IMR-90 (cell line): ENCODE measurements at regions not wholly inside any gene's neighbourhood (a gene's known extent, or its start where the extent isn't known, plus 50 kb on each side); places are given as distances from the start of the nearest gene placed in this dataset.

Experiments
- ATAC-seq: fragments of 200-7000 bp; cut with Tn5 transposase; 2 replicates; pipeline ENCODE4 v1.9.1; 2020; ENCODE audit warnings: low read depth, mild to moderate bottlenecking, moderate library complexity
- BruUV-seq: library from RNA; stranded (reverse); fragments of 400-500 nt; replicated peaks from 2 replicates; lab custom pipeline; 2021; lab: Mats Ljungman, UMichigan
- CTCF ChIA-PET: fragments of 300-600 bp; formaldehyde crosslinking; extraction: SDS; loops from one replicate; lab custom pipeline; 2021; ENCODE audit warnings: antibody characterized with exemption; lab: Yijun Ruan, JAX
- POLR2A ChIA-PET: fragments of 300-600 bp; sonication (Branson Sonifier 250); formaldehyde crosslinking; loops from one replicate; lab custom pipeline; 2022; ENCODE audit warnings: antibody characterized with exemption; ENCODE audit not compliant: unreplicated experiment; lab: Charles Lee
- DNase-seq: peaks from one replicate; pipeline ENCODE4 v3.0.0; 2013
- H2AFZ ChIP-seq: replicated peaks from 2 replicates; pipeline ENCODE3; 2013; ENCODE audit warnings: low read length, mild to moderate bottlenecking; ENCODE audit not compliant: poor library complexity
- H2AK5ac ChIP-seq: 2 replicates; pipeline ENCODE4 v1.6.1; 2013; ENCODE audit warnings: low read depth, low read length, inconsistent platforms
- H2AK9ac ChIP-seq: replicated peaks from 2 replicates; pipeline ENCODE3; 2013; ENCODE audit warnings: mild to moderate bottlenecking, low read depth, low read length, moderate library complexity; ENCODE audit not compliant: poor library complexity
- H2BK120ac ChIP-seq: 2 replicates; pipeline ENCODE4 v1.6.1; 2013; ENCODE audit warnings: low read depth, low read length, inconsistent platforms
- H2BK15ac ChIP-seq: 3 replicates; pipeline ENCODE4 v1.6.1; 2013; ENCODE audit warnings: low read depth, low read length, inconsistent platforms
- H2BK20ac ChIP-seq: 2 replicates; pipeline ENCODE4 v1.6.1; 2013; ENCODE audit warnings: low read depth, mild to moderate bottlenecking, inconsistent platforms, low read length, moderate library complexity
- H2BK5ac ChIP-seq: 2 replicates; pipeline ENCODE4 v1.6.1; 2013; ENCODE audit warnings: mild to moderate bottlenecking, low read depth, low read length, inconsistent platforms; ENCODE audit not compliant: poor library complexity, severe bottlenecking
- H3K14ac ChIP-seq: replicated peaks from 2 replicates; pipeline ENCODE4 v1.6.1; 2013; ENCODE audit warnings: low read depth, low read length, inconsistent platforms
- H3K18ac ChIP-seq: 2 replicates; pipeline ENCODE4 v1.6.1; 2013; ENCODE audit warnings: low read depth, low read length, control low read depth
- H3K23ac ChIP-seq: 2 replicates; pipeline ENCODE4 v1.6.1; 2013; ENCODE audit warnings: low read depth, low read length, inconsistent platforms
- H3K27ac ChIP-seq: 2 replicates; pipeline ENCODE4 v1.5.1; 2013; ENCODE audit warnings: mild to moderate bottlenecking, control low read depth, low read length; ENCODE audit not compliant: insufficient read depth
- H3K27me3 ChIP-seq: 2 replicates; pipeline ENCODE4 v1.6.1; 2013; ENCODE audit warnings: low read length; ENCODE audit not compliant: control insufficient read depth, insufficient read depth
- H3K36me3 ChIP-seq: 2 replicates; pipeline ENCODE4 v1.6.1; 2013; ENCODE audit warnings: low read length, mixed read lengths; ENCODE audit not compliant: control insufficient read depth, insufficient read depth
- H3K4ac ChIP-seq: 2 replicates; pipeline ENCODE4 v1.6.1; 2013; ENCODE audit warnings: low read depth, low read length, inconsistent platforms
- H3K4me1 ChIP-seq: 2 replicates; pipeline ENCODE4 v1.6.1; 2013; ENCODE audit warnings: low read length, mixed read lengths; ENCODE audit not compliant: control insufficient read depth, insufficient read depth
- H3K4me2 ChIP-seq: 2 replicates; pipeline ENCODE4 v1.6.1; 2013; ENCODE audit warnings: low read depth, mild to moderate bottlenecking, control low read depth, low read length, moderate library complexity
- H3K4me3 ChIP-seq: 2 replicates; pipeline ENCODE4 v1.5.1; 2013; ENCODE audit warnings: low read depth, mild to moderate bottlenecking, control low read depth, low read length, moderate library complexity; ENCODE audit not compliant: insufficient read depth
- H3K56ac ChIP-seq: 2 replicates; pipeline ENCODE4 v1.6.1; 2013; ENCODE audit warnings: low read length, inconsistent platforms; ENCODE audit not compliant: insufficient read depth; ENCODE audit errors: extremely low read depth
- H3K79me1 ChIP-seq, 2 experiments: 2 replicates each; pipeline ENCODE4 v1.6.1; 2013; ENCODE audit warnings: low read length in 2 of 2, inconsistent platforms in 1 of 2, low read depth in 1 of 2
- H3K9ac ChIP-seq: 2 replicates; pipeline ENCODE4 v1.6.1; 2013; ENCODE audit warnings: low read depth, low read length, control low read depth
- H3K9me1 ChIP-seq: 2 replicates; pipeline ENCODE4 v1.6.1; 2013; ENCODE audit warnings: low read length, inconsistent platforms; ENCODE audit not compliant: insufficient read depth
- H3K9me3 ChIP-seq: 2 replicates; pipeline ENCODE4 v1.6.1; 2013; ENCODE audit warnings: low read length; ENCODE audit not compliant: control insufficient read depth, insufficient read depth
- H4K20me1 ChIP-seq: 2 replicates; pipeline ENCODE4 v1.6.1; 2013; ENCODE audit warnings: low read length, inconsistent platforms; ENCODE audit not compliant: insufficient read depth
- H4K5ac ChIP-seq: 2 replicates; pipeline ENCODE4 v1.6.1; 2013; ENCODE audit warnings: mild to moderate bottlenecking, low read depth, low read length, control low read depth
- H4K8ac ChIP-seq, 2 experiments: 2 replicates each; pipeline ENCODE4 v1.6.1; 2013; ENCODE audit warnings: low read depth in 2 of 2, low read length in 2 of 2, control low read depth in 1 of 2, inconsistent platforms in 1 of 2
- H4K91ac ChIP-seq: 2 replicates; pipeline ENCODE4 v1.6.1; 2013; ENCODE audit warnings: low read depth, low read length, inconsistent platforms; ENCODE audit not compliant: insufficient read depth
- BHLHE40 ChIP-seq: fragments of 150-350 bp; IDR thresholded peaks from 2 replicates; pipeline ENCODE4 v1.6.1; 2016; ENCODE audit warnings: mild to moderate bottlenecking, low read depth, low read length
- CEBPB ChIP-seq: IDR thresholded peaks from 2 replicates; pipeline ENCODE4 v1.6.1; 2012; ENCODE audit warnings: low read depth, low read length, improper control_type of control experiment
- CHD1 ChIP-seq: IDR thresholded peaks from 2 replicates; pipeline ENCODE4 v1.6.1; 2012; ENCODE audit warnings: low read depth, low read length, improper control_type of control experiment
- CTCF ChIP-seq: conservative IDR thresholded peaks from 2 replicates; pipeline ENCODE4 v1.5.1; 2012; ENCODE audit warnings: mild to moderate bottlenecking, low read depth, low read length, improper control_type of control experiment
- FOS ChIP-seq: fragments of 150-350 bp; IDR thresholded peaks from 2 replicates; pipeline ENCODE4 v1.6.1; 2016; ENCODE audit warnings: low read depth, low read length
- MAFK ChIP-seq: IDR thresholded peaks from 2 replicates; pipeline ENCODE4 v1.6.1; 2012; ENCODE audit warnings: low read depth, low read length, improper control_type of control experiment
- MAZ ChIP-seq: IDR thresholded peaks from 2 replicates; pipeline ENCODE4 v1.6.1; 2012; ENCODE audit warnings: low read depth, mild to moderate bottlenecking, low read length, improper control_type of control experiment, moderate library complexity, borderline replicate concordance
- MXI1 ChIP-seq: IDR thresholded peaks from 2 replicates; pipeline ENCODE4 v1.6.1; 2012; ENCODE audit warnings: low read depth, mild to moderate bottlenecking, low read length, moderate library complexity, borderline replicate concordance
- NFE2L2 ChIP-seq: fragments of 150-350 bp; IDR thresholded peaks from 2 replicates; pipeline ENCODE4 v1.6.1; 2016; ENCODE audit warnings: low read depth, mild to moderate bottlenecking, low read length
- POLR2A ChIP-seq: IDR thresholded peaks from 2 replicates; pipeline ENCODE4 v1.6.1; 2012; ENCODE audit warnings: mild to moderate bottlenecking, low read depth, low read length
- RAD21 ChIP-seq: IDR thresholded peaks from 2 replicates; pipeline ENCODE4 v1.6.1; 2012; ENCODE audit warnings: low read length, improper control_type of control experiment
- RCOR1 ChIP-seq: IDR thresholded peaks from 2 replicates; pipeline ENCODE4 v1.6.1; 2012; ENCODE audit warnings: mild to moderate bottlenecking, low read length, improper control_type of control experiment; ENCODE audit not compliant: insufficient replicate concordance
- RFX5 ChIP-seq: IDR thresholded peaks from 2 replicates; pipeline ENCODE4 v1.8.0; 2012; ENCODE audit warnings: low read depth, mild to moderate bottlenecking, low read length, moderate library complexity
- SMC3 ChIP-seq: fragments of 150-350 bp; IDR thresholded peaks from 2 replicates; pipeline ENCODE4 v1.6.1; 2016; ENCODE audit warnings: low read depth, mild to moderate bottlenecking, antibody characterized with exemption, low read length, moderate library complexity
- WGBS, 2 experiments: methylation state at CpG; one replicate each; pipeline versions ENCODE4 v1.1.5 to v1.1.7; 2013; ENCODE audit warnings: missing lambda C conversion rate in 2 of 2; ENCODE audit not compliant: insufficient read length in 1 of 2; ENCODE audit errors: extremely low coverage in 2 of 2; 5-methylcytosine and 5-hydroxymethylcytosine counted together
- dilution Hi-C: fragments of 300-500 bp; cut with HindIII; formaldehyde crosslinking; loops from one replicate; pipeline ENCODE4 v1.14.3; 2018; ENCODE audit warnings: low sequenced_read_pairs; ENCODE audit not compliant: unreplicated experiment
- in situ Hi-C: fragments of 300-500 bp; cut with MboI; formaldehyde crosslinking; loops from 3 replicates; pipeline ENCODE4 v1.14.3; 2019; ENCODE audit warnings: low sequenced_read_pairs, inconsistent platforms, mixed read lengths
- intact Hi-C: fragments of 100-400 bp; cut with micrococcal nuclease; formaldehyde crosslinking; loops from 2 replicates; pipeline ENCODE4 v1.10.0; 2022
- TF ChIP-seq, protein P1 (sequence below): fragments of 150-350 bp; IDR thresholded peaks from 2 replicates; pipeline ENCODE4 v1.6.1; 2017; ENCODE audit warnings: mild to moderate bottlenecking, antibody characterized with exemption, low read length, low read depth
- TF ChIP-seq, protein P2 (sequence below): fragments of 150-350 bp; IDR thresholded peaks from 2 replicates; pipeline ENCODE4 v1.6.1; 2016; ENCODE audit warnings: low read depth, mild to moderate bottlenecking, low read length, moderate library complexity, borderline replicate concordance

GRCh38 chr1:238787471-238787870, 598.9 kb upstream of the CHRM3 start:
- POLR2A ChIA-PET = no interaction called here
- Histone ChIP-seq H3K4ac (no peak overlapping the region), H2AK5ac (no peak overlapping the region), H4K5ac (no peak overlapping the region), H2AK9ac (no peak overlapping the region), H3K9me1 (no peaks in the 10 kb centered on the region), H2BK120ac (no peak overlapping the region), H4K8ac (no peak overlapping the region), H3K27ac (no peak overlapping the region), H3K4me3 (no peak overlapping the region), H3K27me3 (no peaks in the 10 kb centered on the region), H4K20me1 (no peaks in the 10 kb centered on the region), H3K14ac (no peak overlapping the region), H3K9me3 (no peaks in the 10 kb centered on the region), H3K18ac (no peak overlapping the region), H4K91ac (no peak overlapping the region), H2BK5ac (no peak overlapping the region), H3K56ac (no peak overlapping the region), H2BK20ac (no peak overlapping the region), H3K9ac (no peak overlapping the region), H3K79me1 (no peaks in the 10 kb centered on the region), H3K4me2 (no peak overlapping the region), H3K23ac (no peak overlapping the region), H2BK15ac (no peak overlapping the region), H2AFZ (no peak overlapping the region), H3K36me3 (no peaks in the 10 kb centered on the region), H3K4me1 (no peaks in the 10 kb centered on the region)
- BruUV-seq = no TSS peak
- WGBS, 2 experiments = 19% methylated on average over 4 of the region's 5 CpGs; no CpG with 5 or more reads in 1 of the 2 experiments
- CTCF ChIA-PET = no interaction called here
- DNase-seq (no peak), ATAC-seq (no peak)
- dilution Hi-C loops (no loop called here), intact Hi-C loops (no loop called here), in situ Hi-C loops (no loop called here)
- TF ChIP-seq RFX5 (no peak), FOS (no peak), MAFK (no peak), BHLHE40 (no peak), SMC3 (no peak), MXI1 (no peak), RCOR1 (no peak), POLR2A (no peak), MAZ (no peak), CTCF (no peak), NFE2L2 (no peak), CEBPB (no peak), CHD1 (no peak), RAD21 (no peak)
- TF ChIP-seq, protein P1, sequence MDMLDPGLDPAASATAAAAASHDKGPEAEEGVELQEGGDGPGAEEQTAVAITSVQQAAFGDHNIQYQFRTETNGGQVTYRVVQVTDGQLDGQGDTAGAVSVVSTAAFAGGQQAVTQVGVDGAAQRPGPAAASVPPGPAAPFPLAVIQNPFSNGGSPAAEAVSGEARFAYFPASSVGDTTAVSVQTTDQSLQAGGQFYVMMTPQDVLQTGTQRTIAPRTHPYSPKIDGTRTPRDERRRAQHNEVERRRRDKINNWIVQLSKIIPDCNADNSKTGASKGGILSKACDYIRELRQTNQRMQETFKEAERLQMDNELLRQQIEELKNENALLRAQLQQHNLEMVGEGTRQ = no peak
- TF ChIP-seq, protein P2, sequence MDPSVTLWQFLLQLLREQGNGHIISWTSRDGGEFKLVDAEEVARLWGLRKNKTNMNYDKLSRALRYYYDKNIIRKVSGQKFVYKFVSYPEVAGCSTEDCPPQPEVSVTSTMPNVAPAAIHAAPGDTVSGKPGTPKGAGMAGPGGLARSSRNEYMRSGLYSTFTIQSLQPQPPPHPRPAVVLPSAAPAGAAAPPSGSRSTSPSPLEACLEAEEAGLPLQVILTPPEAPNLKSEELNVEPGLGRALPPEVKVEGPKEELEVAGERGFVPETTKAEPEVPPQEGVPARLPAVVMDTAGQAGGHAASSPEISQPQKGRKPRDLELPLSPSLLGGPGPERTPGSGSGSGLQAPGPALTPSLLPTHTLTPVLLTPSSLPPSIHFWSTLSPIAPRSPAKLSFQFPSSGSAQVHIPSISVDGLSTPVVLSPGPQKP = no peak
